ENCODE measurements at regions not wholly inside any gene's neighbourhood (a gene's known extent, or its start where the extent isn't known, plus 50 kb on each side); places are given as distances from the start of the nearest gene placed in this dataset.

DNA sequence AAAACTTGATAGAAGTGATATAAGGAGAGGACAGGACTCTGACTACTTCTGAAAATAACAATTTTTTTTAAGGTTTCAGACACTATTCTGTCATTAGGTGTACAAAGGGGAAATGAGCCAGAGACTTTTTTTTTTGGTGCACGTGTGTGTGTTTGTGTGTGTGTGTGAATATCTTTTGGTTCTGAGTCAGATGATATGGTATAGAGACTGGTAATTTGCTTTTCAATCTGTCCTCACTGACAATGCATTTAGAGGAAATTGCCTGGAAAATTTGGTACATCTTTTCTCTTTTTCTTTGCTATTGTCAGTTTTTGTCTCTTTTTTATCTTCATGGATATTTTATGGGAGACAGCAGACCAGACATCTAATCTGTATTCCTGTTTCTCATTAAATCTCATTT lies 59.3 kb downstream of the DDIT4L start:
- Mint-ChIP-seq H3K27ac (no peak overlapping the region), H3K27me3 (peaks cover 9% of the 10 kb centered on the region), H3K9me3 (ENCODE audit: low read depth) (peaks cover 2% of the 10 kb centered on the region), H3K4me3 (no peak overlapping the region), H3K36me3 (no peaks in the 10 kb centered on the region), H3K4me1 (no peaks in the 10 kb centered on the region)
- no peak for ATAC-seq
- DNase-seq: no peak
- CTCF ChIA-PET: no interaction called here

DNA sequence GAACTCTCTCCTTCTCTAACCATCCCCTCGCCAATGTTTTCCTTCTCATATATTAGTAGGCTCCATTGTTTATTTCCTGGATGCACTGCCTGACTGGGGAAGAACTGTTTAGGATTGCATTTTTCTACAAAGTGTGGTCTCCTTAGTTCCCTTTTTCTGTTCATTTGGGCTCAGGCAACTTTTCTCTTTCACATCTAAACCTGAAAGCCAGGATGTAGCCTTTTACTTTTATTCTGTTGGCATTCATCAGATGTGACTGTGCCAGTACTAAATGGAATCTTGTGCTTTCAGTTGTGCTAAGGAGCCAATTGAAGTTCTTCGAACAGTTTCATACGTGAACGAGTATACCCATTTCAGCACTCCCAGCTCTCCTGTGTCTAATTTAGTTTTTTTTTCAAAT lies 59.8 kb downstream of the DDIT4L start:
- H3K4me1 Mint-ChIP-seq: no peaks in the 10 kb centered on the region
- H3K36me3 Mint-ChIP-seq: no peaks in the 10 kb centered on the region
- H3K27ac Mint-ChIP-seq: no peak overlapping the region
- DNase-seq (no peak), ATAC-seq (no peak)
- peaks cover 3% of the 10 kb centered on the region for H3K9me3 Mint-ChIP-seq (ENCODE audit: low read depth)
- CTCF ChIA-PET: no interaction called here
- no peak overlapping the region for H3K4me3 Mint-ChIP-seq
- peaks cover 9% of the 10 kb centered on the region for H3K27me3 Mint-ChIP-seq

- Mint-ChIP-seq H3K27ac (no peak overlapping the region), H3K4me3 (no peak overlapping the region), H3K27me3 (peaks cover 11% of the 10 kb centered on the region), H3K36me3 (peaks cover under 1% of the 10 kb centered on the region), H3K4me1 (no peaks in the 10 kb centered on the region), H3K9me3 (ENCODE audit: low read depth) (peaks cover 10% of the 10 kb centered on the region)
- no peak for DNase-seq
- no peak for ATAC-seq
- CTCF ChIA-PET: no interaction called here
These were observed 60.5 kb downstream of the DDIT4L start for GRCh38 chr4:100129774-100130173.

- no peak for DNase-seq
- CTCF ChIA-PET: no interaction called here
- Mint-ChIP-seq H3K36me3 (peaks cover 2% of the 10 kb centered on the region), H3K4me1 (no peaks in the 10 kb centered on the region), H3K27me3 (peaks cover 13% of the 10 kb centered on the region), H3K4me3 (no peak overlapping the region), H3K27ac (no peak overlapping the region), H3K9me3 (ENCODE audit: low read depth) (peaks cover 14% of the 10 kb centered on the region)
- ATAC-seq: no peak
These were observed 61.9 kb downstream of the DDIT4L start for GRCh38 chr4:100128338-100128737.

DNA sequence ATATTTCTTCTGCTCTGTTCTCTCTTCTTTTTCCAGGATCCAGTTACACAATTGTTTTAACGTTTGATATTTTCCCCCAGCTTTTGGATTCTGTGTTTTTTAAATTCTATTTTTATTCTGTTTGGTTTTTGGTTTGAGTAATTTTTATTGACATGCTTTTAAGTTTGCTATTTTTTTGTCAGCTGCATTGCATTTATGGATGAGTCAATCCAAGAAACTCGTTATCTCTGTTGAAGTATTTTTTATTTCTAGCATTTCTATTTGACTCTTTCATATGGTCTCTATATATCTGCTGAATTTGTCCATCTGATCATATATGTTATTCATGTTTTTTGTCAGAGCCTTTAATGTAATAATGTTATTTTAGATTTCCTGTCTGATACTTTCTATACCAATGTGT lies 65.6 kb downstream of the DDIT4L start:
- Mint-ChIP-seq H3K36me3 (peaks cover 2% of the 10 kb centered on the region), H3K27me3 (peaks cover 25% of the 10 kb centered on the region), H3K27ac (no peak overlapping the region), H3K9me3 (ENCODE audit: low read depth) (peaks cover 17% of the 10 kb centered on the region), H3K4me3 (no peak overlapping the region), H3K4me1 (no peaks in the 10 kb centered on the region)
- ATAC-seq (no peak), DNase-seq (no peak)
- CTCF ChIA-PET: no interaction called here

- no peak overlapping the region for H3K4me3 Mint-ChIP-seq
- ATAC-seq (no peak), DNase-seq (no peak)
- peaks cover 13% of the 10 kb centered on the region for H3K27me3 Mint-ChIP-seq
- H3K4me1 Mint-ChIP-seq: peaks cover 6% of the 10 kb centered on the region
- CTCF ChIA-PET: no interaction called here
- H3K27ac Mint-ChIP-seq: no peak overlapping the region
- H3K9me3 Mint-ChIP-seq (ENCODE audit: low read depth): peaks cover 2% of the 10 kb centered on the region
- no peaks in the 10 kb centered on the region for H3K36me3 Mint-ChIP-seq
These were observed 72.1 kb downstream of the DDIT4L start for GRCh38 chr4:100118181-100118580.

GRCh38 chr4:100117750-100118149 lies 72.5 kb downstream of the DDIT4L start:
- Mint-ChIP-seq H3K9me3 (ENCODE audit: low read depth) (peaks cover 2% of the 10 kb centered on the region), H3K4me1 (peaks cover 7% of the 10 kb centered on the region), H3K36me3 (no peaks in the 10 kb centered on the region), H3K4me3 (no peak overlapping the region), H3K27me3 (peaks cover 13% of the 10 kb centered on the region), H3K27ac (no peak overlapping the region)
- DNase-seq (no peak), ATAC-seq (no peak)
- CTCF ChIA-PET: no interaction called here

DNA sequence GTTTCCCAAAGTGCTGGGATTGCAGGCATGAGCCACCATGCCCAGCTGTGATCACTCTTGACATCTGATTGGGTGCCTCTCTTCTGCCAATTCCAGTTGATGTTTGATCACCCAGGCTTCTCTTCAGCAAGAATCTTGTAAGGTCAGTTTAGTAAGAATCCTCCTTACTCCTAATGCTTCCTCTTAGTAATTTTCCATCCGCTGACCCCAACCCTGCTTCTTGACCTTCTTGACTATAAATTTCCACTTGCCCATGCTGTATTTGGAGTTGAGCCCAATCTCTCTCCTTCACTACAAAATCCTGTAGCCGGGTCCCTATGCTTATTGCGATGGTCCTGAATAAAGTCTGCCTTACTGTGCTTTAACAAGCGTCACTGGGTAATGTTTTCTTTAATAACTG lies 75.4 kb downstream of the DDIT4L start:
- H3K27ac Mint-ChIP-seq: no peak overlapping the region
- no peak overlapping the region for H3K4me3 Mint-ChIP-seq
- ATAC-seq (no peak), DNase-seq (no peak)
- H3K27me3 Mint-ChIP-seq: peaks cover under 1% of the 10 kb centered on the region
- CTCF ChIA-PET: no interaction called here
- no peaks in the 10 kb centered on the region for H3K36me3 Mint-ChIP-seq
- peaks cover 7% of the 10 kb centered on the region for H3K4me1 Mint-ChIP-seq
- H3K9me3 Mint-ChIP-seq (ENCODE audit: low read depth): no peaks in the 10 kb centered on the region

DNA sequence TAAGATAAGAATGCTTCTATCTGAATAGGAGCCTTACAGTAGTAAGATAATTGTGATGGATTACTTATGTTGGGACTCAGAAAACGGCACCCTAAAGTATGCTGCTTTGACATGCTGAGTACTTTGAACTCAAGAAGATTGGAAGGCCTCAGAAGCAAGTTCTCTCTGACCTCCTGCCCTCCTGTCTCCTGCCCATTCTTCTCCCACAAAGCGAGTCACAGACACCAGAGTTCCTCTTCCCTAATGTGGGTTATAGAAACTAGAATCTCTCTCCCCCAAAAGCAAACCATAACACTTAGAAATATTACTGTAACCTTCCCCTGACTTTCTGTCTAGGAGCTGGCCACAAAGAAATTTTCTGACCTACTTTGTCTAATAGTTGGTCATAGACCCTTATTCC lies 76.5 kb downstream of the DDIT4L start:
- Mint-ChIP-seq H3K36me3 (no peaks in the 10 kb centered on the region), H3K4me1 (peaks cover 11% of the 10 kb centered on the region), H3K27me3 (no peaks in the 10 kb centered on the region), H3K27ac (no peak overlapping the region), H3K4me3 (no peak overlapping the region), H3K9me3 (ENCODE audit: low read depth) (no peaks in the 10 kb centered on the region)
- ATAC-seq (no peak), DNase-seq (no peak)
- CTCF ChIA-PET: no interaction called here

DNA sequence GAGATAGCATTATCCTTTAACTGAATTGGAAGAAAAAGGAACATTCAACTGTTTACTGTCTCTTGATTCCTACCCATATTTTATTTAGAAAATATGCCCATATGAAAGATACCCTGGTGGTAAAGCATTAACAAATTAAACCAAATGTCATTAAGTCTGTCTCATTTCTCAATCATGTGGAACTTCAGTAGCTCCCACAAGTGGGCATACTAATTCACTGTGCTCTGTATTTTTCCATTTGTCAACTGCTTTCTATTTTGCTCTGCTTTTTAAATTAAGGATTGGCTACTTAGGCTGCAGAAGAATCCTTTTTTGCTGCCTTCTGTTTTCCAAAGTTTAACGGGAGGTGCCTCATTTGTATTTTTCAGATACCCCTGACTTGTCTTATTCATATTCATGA lies 77.2 kb downstream of the DDIT4L start:
- no peak for ATAC-seq
- H3K9me3 Mint-ChIP-seq (ENCODE audit: low read depth): no peaks in the 10 kb centered on the region
- no peak overlapping the region for H3K4me3 Mint-ChIP-seq
- no peaks in the 10 kb centered on the region for H3K36me3 Mint-ChIP-seq
- no peak for DNase-seq
- CTCF ChIA-PET: no interaction called here
- peaks cover 14% of the 10 kb centered on the region for H3K4me1 Mint-ChIP-seq
- H3K27ac Mint-ChIP-seq: no peak overlapping the region
- H3K27me3 Mint-ChIP-seq: no peaks in the 10 kb centered on the region

DNA sequence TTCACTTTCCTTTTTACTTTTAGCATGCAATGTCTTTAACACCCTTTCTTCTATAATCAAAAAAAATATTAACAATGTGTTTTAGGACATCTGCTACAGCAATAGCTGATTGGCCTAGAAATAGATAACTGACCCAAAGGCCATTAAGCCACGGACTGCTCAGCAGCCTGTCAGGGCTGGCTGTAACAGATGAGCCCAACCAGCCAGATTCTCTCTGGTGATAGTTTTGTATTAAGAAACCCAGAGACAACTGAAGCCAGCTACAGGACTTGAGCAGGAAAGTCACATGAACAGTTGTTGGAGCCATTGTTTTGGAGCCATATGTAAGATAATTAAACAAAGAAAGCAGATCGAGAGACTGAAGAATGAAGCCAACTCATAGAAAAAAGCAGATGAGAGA lies 80.3 kb downstream of the DDIT4L start:
- DNase-seq (no peak), ATAC-seq (no peak)
- H3K4me1 Mint-ChIP-seq: peaks cover 30% of the 10 kb centered on the region
- H3K9me3 Mint-ChIP-seq (ENCODE audit: low read depth): no peaks in the 10 kb centered on the region
- no peak overlapping the region for H3K27ac Mint-ChIP-seq
- no peak overlapping the region for H3K4me3 Mint-ChIP-seq
- H3K27me3 Mint-ChIP-seq: no peaks in the 10 kb centered on the region
- CTCF ChIA-PET: interaction anchor here (1.9 kb wide), 1 partner anchor 17 kb away, joined by 4 read pairs; no protein-coding TSS in a partner anchor
- H3K36me3 Mint-ChIP-seq: peaks cover under 1% of the 10 kb centered on the region

DNA sequence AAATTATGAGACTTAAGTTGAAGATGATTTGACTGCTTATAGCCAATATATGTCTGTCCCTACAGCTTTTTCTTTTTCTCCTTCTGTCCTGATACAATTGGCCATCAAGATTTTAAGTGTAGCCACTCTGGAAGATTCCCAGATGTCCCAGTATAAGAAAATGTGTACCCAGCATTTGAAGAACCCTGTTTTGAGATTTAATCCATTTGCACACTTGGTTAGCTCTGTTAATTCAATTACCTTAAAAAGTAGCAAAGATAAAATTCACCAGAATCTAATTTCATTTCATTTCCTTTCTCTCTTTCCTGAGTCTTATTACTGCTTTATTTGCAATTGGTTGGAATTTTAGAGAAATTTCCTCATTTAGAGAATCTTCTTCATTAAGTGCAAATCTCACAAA lies 81.4 kb downstream of the DDIT4L start:
- H3K9me3 Mint-ChIP-seq (ENCODE audit: low read depth): no peaks in the 10 kb centered on the region
- CTCF ChIA-PET: no interaction called here
- DNase-seq (no peak), ATAC-seq (no peak)
- H3K36me3 Mint-ChIP-seq: peaks cover 1% of the 10 kb centered on the region
- H3K27ac Mint-ChIP-seq: no peak overlapping the region
- no peaks in the 10 kb centered on the region for H3K27me3 Mint-ChIP-seq
- H3K4me1 Mint-ChIP-seq: peaks cover 35% of the 10 kb centered on the region
- H3K4me3 Mint-ChIP-seq: no peak overlapping the region

DNA sequence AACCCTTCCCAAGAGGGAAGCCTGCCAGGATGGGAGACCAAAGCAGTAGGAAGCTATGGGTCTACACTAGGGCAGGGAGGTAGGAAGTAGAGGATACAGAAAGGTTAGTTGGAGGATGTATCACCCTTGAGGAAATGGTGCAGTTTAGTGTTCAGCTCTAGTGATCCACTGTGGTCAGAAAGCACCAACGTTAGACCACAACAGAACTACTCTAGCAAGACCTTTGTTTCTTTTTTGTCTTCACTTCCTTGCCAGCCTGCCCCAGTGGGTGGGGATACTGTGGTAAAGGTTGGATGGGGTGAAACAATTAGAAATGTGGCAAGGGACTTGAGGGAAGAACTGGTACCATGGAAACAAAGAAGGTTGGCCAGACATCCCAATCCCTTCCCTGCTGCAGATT lies 83.3 kb downstream of the DDIT4L start:
- ATAC-seq: peak; percentile 96

DNA sequence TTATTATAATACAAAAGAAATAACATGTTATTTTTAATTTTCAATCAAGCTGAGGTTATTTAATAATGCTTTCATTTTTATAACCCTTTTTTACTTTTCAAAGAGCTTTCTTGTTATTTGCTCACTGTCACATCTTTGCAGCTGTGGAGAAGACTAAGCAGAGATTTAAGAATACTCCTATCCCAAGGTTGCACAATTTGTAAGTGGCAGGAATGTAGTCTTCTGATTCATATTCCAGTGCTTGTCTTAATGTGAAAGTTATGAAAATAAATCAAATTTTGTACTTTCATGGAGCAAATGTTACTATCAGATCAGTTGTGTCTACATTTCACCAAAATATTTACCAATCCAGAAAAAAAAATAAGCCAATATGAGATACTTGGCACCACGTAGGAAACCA lies 86.6 kb downstream of the DDIT4L start:
- DNase-seq (no peak), ATAC-seq (no peak)
- Mint-ChIP-seq H3K4me1 (peaks cover 50% of the 10 kb centered on the region), H3K36me3 (peaks cover 4% of the 10 kb centered on the region), H3K9me3 (ENCODE audit: low read depth) (no peaks in the 10 kb centered on the region), H3K27me3 (no peaks in the 10 kb centered on the region), H3K27ac (no peak overlapping the region), H3K4me3 (no peak overlapping the region)
- CTCF ChIA-PET: interaction anchor here (1.0 kb wide), 1 partner anchor 10 kb away, joined by 8 read pairs; no protein-coding TSS in a partner anchor

More for the DNA sequence above, 83.3 kb downstream of the DDIT4L start:
- Mint-ChIP-seq H3K27me3 (no peaks in the 10 kb centered on the region), H3K36me3 (peaks cover 4% of the 10 kb centered on the region), H3K4me3 (peak overlapping the region; percentile 14), H3K4me1 (peaks cover 39% of the 10 kb centered on the region), H3K27ac (peak overlapping the region; percentile 85), H3K9me3 (ENCODE audit: low read depth) (no peaks in the 10 kb centered on the region)
- CTCF ChIA-PET: interaction anchor here (2.2 to 2.3 kb wide), 2 partner anchors 11 to 13 kb away, joined by 19 to 20 read pairs; no protein-coding TSS in a partner anchor
- peak; percentile 83 for DNase-seq

- Mint-ChIP-seq H3K27ac (peak overlapping the region; percentile 14), H3K36me3 (peaks cover 7% of the 10 kb centered on the region)
- CTCF ChIA-PET: interaction anchor here (0.9 to 1.0 kb wide), 2 partner anchors 9 to 47 kb away, joined by 3 to 5 read pairs; no protein-coding TSS in a partner anchor
These were observed 89.3 kb downstream of the DDIT4L start for GRCh38 chr4:100100985-100101384.

More at GRCh38 chr4:100100985-100101384, 89.3 kb downstream of the DDIT4L start:
- ATAC-seq: peak; percentile 75
- peak; percentile 52 for DNase-seq
- Mint-ChIP-seq H3K9me3 (ENCODE audit: low read depth) (no peaks in the 10 kb centered on the region), H3K4me1 (peaks cover 42% of the 10 kb centered on the region), H3K4me3 (no peak overlapping the region), H3K27me3 (no peaks in the 10 kb centered on the region)
